PC-9 (cell line): ENCODE measurements at regions not wholly inside any gene's neighbourhood (a gene's known extent, or its start where the extent isn't known, plus 50 kb on each side); places are given as distances from the start of the nearest gene placed in this dataset.

ENCODE experiments used
- BruUV-seq: library from RNA; stranded (reverse); fragments of 400-500 nt; replicated peaks from 2 replicates; lab custom pipeline; 2021; lab: Mats Ljungman, UMichigan
- CTCF ChIA-PET: fragments of 300-600 bp; sonication (Branson Sonifier 250); formaldehyde crosslinking; loops from one replicate; lab custom pipeline; 2022; ENCODE audit warnings: antibody characterized with exemption; lab: Charles Lee
- POLR2A ChIA-PET: fragments of 300-600 bp; sonication (Branson Sonifier 250); formaldehyde crosslinking; loops from one replicate; lab custom pipeline; 2022; ENCODE audit warnings: antibody characterized with exemption; ENCODE audit not compliant: unreplicated experiment; lab: Charles Lee
- DNase-seq, 2 experiments: peaks; one replicate each; pipeline versions ENCODE4 v3.0.0 to v3.0.0-alpha.2; 2015 to 2022; ENCODE audit warnings: mixed read lengths in 1 of 2
- H2AFZ ChIP-seq: fragments of 200-600 bp; sonication (generic); 2 replicates; pipeline ENCODE4 v1.8.1; 2017; ENCODE audit warnings: antibody characterized with exemption
- H3F3A ChIP-seq: fragments of 200-600 bp; sonication (generic); 2 replicates; pipeline ENCODE4 v1.8.1; 2017; ENCODE audit warnings: antibody characterized with exemption, mild to moderate bottlenecking, low read depth; ENCODE audit not compliant: insufficient read depth
- H3K27ac ChIP-seq: fragments of 200-600 bp; sonication (generic); 2 replicates; pipeline ENCODE4 v1.6.1; 2016; ENCODE audit warnings: mixed run types
- H3K27me3 ChIP-seq: fragments of 200-600 bp; sonication (generic); 2 replicates; pipeline ENCODE4 v1.6.1; 2016; ENCODE audit warnings: low read depth, mixed run types; ENCODE audit not compliant: insufficient read depth
- H3K36me3 ChIP-seq: fragments of 200-600 bp; sonication (generic); 2 replicates; pipeline ENCODE4 v1.6.1; 2016; ENCODE audit warnings: low read depth, mixed run types
- H3K4me1 ChIP-seq: fragments of 200-600 bp; sonication (generic); replicated peaks from 2 replicates; pipeline ENCODE4 v1.6.1; 2016; ENCODE audit warnings: mixed run types; ENCODE audit not compliant: insufficient read depth
- H3K4me2 ChIP-seq: fragments of 200-600 bp; sonication (generic); 2 replicates; pipeline ENCODE4 v1.6.1; 2017; ENCODE audit warnings: mixed run types
- H3K4me3 ChIP-seq: fragments of 200-600 bp; sonication (generic); 2 replicates; pipeline ENCODE4 v1.6.1; 2016; ENCODE audit warnings: mixed run types
- H3K79me2 ChIP-seq: fragments of 200-600 bp; sonication (generic); 2 replicates; pipeline ENCODE4 v1.6.1; 2017; ENCODE audit warnings: low read depth, mixed run types
- H3K9me2 ChIP-seq: fragments of 200-600 bp; sonication (generic); 2 replicates; pipeline ENCODE4 v1.8.1; 2017; ENCODE audit warnings: mild to moderate bottlenecking; ENCODE audit not compliant: insufficient read depth
- H3K9me3 ChIP-seq: fragments of 200-600 bp; sonication (generic); 2 replicates; pipeline ENCODE4 v1.8.1; 2016; ENCODE audit warnings: low read depth; ENCODE audit not compliant: insufficient read depth
- H4K20me1 ChIP-seq: fragments of 200-600 bp; sonication (generic); 2 replicates; pipeline ENCODE4 v1.8.1; 2017; ENCODE audit not compliant: insufficient read depth
- CTCF ChIP-seq: fragments of 200-600 bp; sonication (generic); conservative IDR thresholded peaks from 2 replicates; pipeline ENCODE4 v1.6.1; 2017; ENCODE audit warnings: mixed run types, antibody characterized with exemption, mild to moderate bottlenecking, moderate library complexity
- EZH2 ChIP-seq: fragments of 200-600 bp; sonication (generic); IDR thresholded peaks from 2 replicates; pipeline ENCODE4 v1.8.0; 2017; ENCODE audit warnings: antibody characterized with exemption, low read depth
- intact Hi-C: fragments of 100-400 bp; cut with micrococcal nuclease; formaldehyde crosslinking; loops from one replicate; pipeline ENCODE4 v1.10.0; 2022; ENCODE audit not compliant: unreplicated experiment

- CTCF ChIA-PET, result no interaction called here
These were observed 356.7 kb downstream of the HRH4 start for GRCh38 chr18:24817150-24817549.

GRCh38 chr18:24817587-24818371 lies 357.3 kb downstream of the HRH4 start:
- ChIA-PET CTCF (no interaction called here), POLR2A (no interaction called here)
- Histone ChIP-seq H3K36me3 (no peaks in the 10 kb centered on the region), H3K4me3 (no peak overlapping the region), H3K9me2 (no peaks in the 10 kb centered on the region), H3K79me2 (no peaks in the 10 kb centered on the region), H3K4me2 (no peak overlapping the region), H3K27ac (no peak overlapping the region), H2AFZ (no peak overlapping the region), H4K20me1 (no peaks in the 10 kb centered on the region), H3K9me3 (no peaks in the 10 kb centered on the region), H3K27me3 (peaks cover 24% of the 10 kb centered on the region; the same call in 1 of the 2 replicates), H3K4me1 (no peaks in the 10 kb centered on the region), H3F3A (no peaks in the 10 kb centered on the region)
- DNase-seq, result no peak
- TF ChIP-seq EZH2 (no peak), CTCF (no peak)
- intact Hi-C loops, result no loop called here
- BruUV-seq, result no TSS peak

More at GRCh38 chr18:24817150-24817549, 356.7 kb downstream of the HRH4 start:
- TF ChIP-seq CTCF (no peak), EZH2 (no peak)
- Histone ChIP-seq H3K36me3 (no peaks in the 10 kb centered on the region), H3K4me1 (no peaks in the 10 kb centered on the region), H3K4me3 (no peak overlapping the region), H3K27me3 (peaks cover 24% of the 10 kb centered on the region; the same call in 1 of the 2 replicates), H3K9me3 (no peaks in the 10 kb centered on the region), H3K4me2 (no peak overlapping the region), H3K27ac (no peak overlapping the region), H2AFZ (no peak overlapping the region), H3F3A (no peaks in the 10 kb centered on the region), H4K20me1 (no peaks in the 10 kb centered on the region), H3K79me2 (no peaks in the 10 kb centered on the region), H3K9me2 (no peaks in the 10 kb centered on the region)
- POLR2A ChIA-PET, result no interaction called here
- no TSS peak for BruUV-seq
- no peak for DNase-seq
- intact Hi-C loops, result no loop called here

- Histone ChIP-seq H4K20me1 (no peaks in the 10 kb centered on the region), H3K27me3 (peaks cover 24% of the 10 kb centered on the region; the same call in 1 of the 2 replicates), H2AFZ (no peak overlapping the region), H3K79me2 (no peaks in the 10 kb centered on the region), H3F3A (no peaks in the 10 kb centered on the region), H3K36me3 (no peaks in the 10 kb centered on the region), H3K4me2 (no peak overlapping the region), H3K27ac (no peak overlapping the region), H3K4me1 (no peaks in the 10 kb centered on the region), H3K9me2 (no peaks in the 10 kb centered on the region), H3K9me3 (no peaks in the 10 kb centered on the region), H3K4me3 (no peak overlapping the region)
- TF ChIP-seq EZH2 (no peak), CTCF (no peak)
- POLR2A ChIA-PET, result no interaction called here
- DNase-seq, result no peak
- intact Hi-C loops, result no loop called here
- CTCF ChIA-PET, result no interaction called here
- BruUV-seq, result no TSS peak
These were observed 358.0 kb downstream of the HRH4 start for GRCh38 chr18:24818441-24818840.
